RWPE1 (cell line): ENCODE measurements at regions not wholly inside any gene's neighbourhood (a gene's known extent, or its start where the extent isn't known, plus 50 kb on each side); places are given as distances from the start of the nearest gene placed in this dataset.
"Not testable (repeated sequence)": the region's sequence is repeated elsewhere in the genome, so short reads cannot be mapped to it uniquely, and the experiment has no call there.

Experiments used
- CTCF ChIA-PET: fragments of 350-600 bp; sonication (Branson Sonifier 250); formaldehyde crosslinking; extraction: SDS; loops from one replicate; lab custom pipeline; 2021; lab: Yijun Ruan, JAX
- POLR2A ChIA-PET: fragments of 400-600 bp; formaldehyde crosslinking; extraction: SDS; loops from one replicate; lab custom pipeline; 2020; ENCODE audit warnings: antibody characterized with exemption; ENCODE audit not compliant: low non-redundant PET; lab: Yijun Ruan, JAX
- DNase-seq: peaks from one replicate; pipeline ENCODE4 v3.0.0; 2012; ENCODE audit warnings: low spot score
- H3K27ac ChIP-seq: fragments of 450-650 bp; 2 replicates; pipeline ENCODE4 v1.5.1; 2017
- TF ChIP-seq, protein P1 (sequence below): fragments of 450-650 bp; conservative IDR thresholded peaks from 2 replicates; pipeline ENCODE4 v1.5.1; 2017; ENCODE audit warnings: low read depth, mild to moderate bottlenecking

DNA sequence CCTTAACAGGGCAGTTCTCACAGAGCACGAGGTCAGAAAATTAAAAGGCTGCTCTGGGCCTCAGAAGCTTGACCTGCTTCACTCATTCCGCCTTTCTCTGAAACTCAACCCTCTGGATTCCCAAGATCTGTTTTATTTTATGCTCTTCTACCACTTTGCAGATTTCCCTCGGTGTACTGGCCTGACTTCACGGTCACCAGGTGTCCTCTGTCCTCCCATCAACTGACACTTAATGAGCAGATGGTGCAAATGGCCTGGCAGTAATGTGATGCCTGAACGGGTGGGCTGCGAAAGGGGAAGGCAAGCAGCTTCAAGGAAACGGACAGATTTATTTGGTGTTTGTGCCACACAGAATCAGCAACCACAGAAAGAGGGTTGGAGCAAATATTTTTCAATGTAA, 169.7 kb upstream of the TFAP2D start:
- H3K27ac ChIP-seq, result no peak overlapping the region
- DNase-seq, result no peak
- TF ChIP-seq, protein P1, sequence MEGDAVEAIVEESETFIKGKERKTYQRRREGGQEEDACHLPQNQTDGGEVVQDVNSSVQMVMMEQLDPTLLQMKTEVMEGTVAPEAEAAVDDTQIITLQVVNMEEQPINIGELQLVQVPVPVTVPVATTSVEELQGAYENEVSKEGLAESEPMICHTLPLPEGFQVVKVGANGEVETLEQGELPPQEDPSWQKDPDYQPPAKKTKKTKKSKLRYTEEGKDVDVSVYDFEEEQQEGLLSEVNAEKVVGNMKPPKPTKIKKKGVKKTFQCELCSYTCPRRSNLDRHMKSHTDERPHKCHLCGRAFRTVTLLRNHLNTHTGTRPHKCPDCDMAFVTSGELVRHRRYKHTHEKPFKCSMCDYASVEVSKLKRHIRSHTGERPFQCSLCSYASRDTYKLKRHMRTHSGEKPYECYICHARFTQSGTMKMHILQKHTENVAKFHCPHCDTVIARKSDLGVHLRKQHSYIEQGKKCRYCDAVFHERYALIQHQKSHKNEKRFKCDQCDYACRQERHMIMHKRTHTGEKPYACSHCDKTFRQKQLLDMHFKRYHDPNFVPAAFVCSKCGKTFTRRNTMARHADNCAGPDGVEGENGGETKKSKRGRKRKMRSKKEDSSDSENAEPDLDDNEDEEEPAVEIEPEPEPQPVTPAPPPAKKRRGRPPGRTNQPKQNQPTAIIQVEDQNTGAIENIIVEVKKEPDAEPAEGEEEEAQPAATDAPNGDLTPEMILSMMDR, result no peak
- POLR2A ChIA-PET, result no interaction called here
- CTCF ChIA-PET, result no interaction called here

DNA sequence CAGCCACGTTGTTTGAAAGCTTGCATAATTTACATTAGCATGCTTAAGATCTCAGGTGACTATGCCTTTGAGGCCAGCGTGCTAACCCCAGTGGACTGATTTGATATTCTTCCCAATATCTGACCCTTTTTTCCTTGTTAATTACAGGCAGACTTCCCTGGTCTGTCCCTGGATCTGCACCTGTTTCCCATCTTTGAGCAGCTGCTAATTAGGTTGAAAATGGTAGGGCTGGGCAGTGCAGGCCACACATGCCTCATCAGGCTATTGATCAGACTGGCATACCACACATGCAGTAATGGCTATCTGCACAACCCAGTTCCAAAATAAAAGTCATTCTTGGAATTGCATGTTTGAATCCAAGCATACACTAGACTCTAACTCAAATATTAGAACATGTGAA, 164.3 kb upstream of the TFAP2D start:
- no peak overlapping the region for H3K27ac ChIP-seq
- TF ChIP-seq, protein P1, result no peak
- no peak for DNase-seq
- ChIA-PET POLR2A (no interaction called here), CTCF (no interaction called here)

DNA sequence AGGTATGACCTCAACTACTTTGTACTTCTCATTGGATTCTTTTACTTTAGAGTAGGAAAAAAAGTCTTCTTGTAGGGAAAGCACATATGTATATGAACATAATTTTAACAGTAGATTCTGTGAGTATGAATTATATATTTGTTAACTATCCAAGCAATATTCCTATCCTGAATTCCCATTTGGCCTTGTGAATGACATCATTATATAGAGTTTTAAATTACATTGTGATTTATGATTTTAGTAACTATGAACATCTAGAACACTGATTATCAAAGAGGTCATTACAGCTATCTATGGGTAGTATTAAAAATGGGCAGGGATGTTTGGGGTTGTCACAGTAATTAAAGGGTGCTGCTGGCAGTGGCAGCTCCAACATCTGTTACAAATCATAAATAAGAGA, 163.9 kb upstream of the TFAP2D start:
- POLR2A ChIA-PET, result no interaction called here
- TF ChIP-seq, protein P1, result no peak

DNA sequence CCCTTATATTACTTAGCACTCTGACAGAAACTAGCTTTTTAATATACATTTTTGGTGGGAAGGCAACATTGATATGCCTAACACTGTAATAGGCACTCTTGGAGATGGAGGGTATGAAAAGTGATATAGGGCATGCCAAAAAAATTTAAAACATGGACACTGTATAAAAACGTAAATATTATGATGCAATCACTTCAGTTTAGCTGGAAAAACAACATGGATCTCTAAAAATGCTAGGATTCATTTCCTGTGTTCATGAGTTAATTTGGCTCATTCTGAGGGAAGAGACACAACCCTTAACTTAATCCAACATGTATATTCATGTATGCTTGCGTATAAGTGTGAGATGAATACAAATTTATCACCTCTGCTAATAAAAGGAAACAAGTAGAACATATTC, 157.3 kb upstream of the TFAP2D start:
- ChIA-PET POLR2A (no interaction called here), CTCF (interaction anchor here (0.6 kb wide), 1 partner anchor 1308 kb away, joined by 3 read pairs; no protein-coding TSS in a partner anchor)
- TF ChIP-seq, protein P1, result no peak
- DNase-seq, result no peak
- H3K27ac ChIP-seq, result no peak overlapping the region

More for the DNA sequence above, 163.9 kb upstream of the TFAP2D start:
- CTCF ChIA-PET, result no interaction called here
- DNase-seq, result no peak
- no peak overlapping the region for H3K27ac ChIP-seq

DNA sequence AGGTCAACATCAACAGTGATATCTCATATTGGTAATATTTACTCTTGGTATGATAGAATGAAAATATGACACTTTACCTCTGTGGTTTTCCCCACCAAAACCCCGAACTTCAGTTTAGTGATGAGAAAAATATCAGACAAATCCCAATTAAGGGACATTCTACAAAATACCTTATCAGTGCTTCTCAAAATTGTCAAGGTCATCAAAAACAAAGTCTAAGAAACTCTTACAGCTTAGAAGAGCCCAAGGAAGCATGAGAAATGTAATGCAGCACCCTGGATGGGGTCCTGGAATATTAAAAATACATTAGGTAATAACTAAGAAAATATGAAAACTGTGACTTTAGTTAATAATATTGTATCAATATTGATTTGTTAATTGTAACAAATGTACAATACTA, 148.3 kb upstream of the TFAP2D start:
- CTCF ChIA-PET, result no interaction called here
- no peak overlapping the region for H3K27ac ChIP-seq
- no peak for DNase-seq
- TF ChIP-seq, protein P1, result no peak
- POLR2A ChIA-PET, result no interaction called here

DNA sequence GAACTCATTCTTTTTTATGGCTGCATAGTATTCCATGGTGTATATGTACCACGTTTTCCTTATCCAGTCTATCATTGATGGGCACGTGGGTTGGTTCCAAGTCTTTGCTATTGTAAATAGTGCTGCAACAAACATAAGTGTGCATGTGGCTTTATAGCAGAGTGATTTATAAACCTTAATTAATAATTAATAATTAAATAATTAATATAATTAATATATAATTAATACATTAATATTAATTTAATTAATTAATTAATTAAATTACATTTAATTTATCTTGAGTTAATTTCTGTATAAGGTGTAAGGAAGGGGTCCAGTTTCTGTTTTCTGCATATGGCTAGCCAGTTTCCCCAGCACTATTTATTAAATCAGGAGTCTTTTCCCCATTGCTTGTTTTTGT, 142.1 kb upstream of the TFAP2D start:
- POLR2A ChIA-PET, DNase-seq, H3K27ac ChIP-seq, CTCF ChIA-PET: not testable (repeated sequence)

DNA sequence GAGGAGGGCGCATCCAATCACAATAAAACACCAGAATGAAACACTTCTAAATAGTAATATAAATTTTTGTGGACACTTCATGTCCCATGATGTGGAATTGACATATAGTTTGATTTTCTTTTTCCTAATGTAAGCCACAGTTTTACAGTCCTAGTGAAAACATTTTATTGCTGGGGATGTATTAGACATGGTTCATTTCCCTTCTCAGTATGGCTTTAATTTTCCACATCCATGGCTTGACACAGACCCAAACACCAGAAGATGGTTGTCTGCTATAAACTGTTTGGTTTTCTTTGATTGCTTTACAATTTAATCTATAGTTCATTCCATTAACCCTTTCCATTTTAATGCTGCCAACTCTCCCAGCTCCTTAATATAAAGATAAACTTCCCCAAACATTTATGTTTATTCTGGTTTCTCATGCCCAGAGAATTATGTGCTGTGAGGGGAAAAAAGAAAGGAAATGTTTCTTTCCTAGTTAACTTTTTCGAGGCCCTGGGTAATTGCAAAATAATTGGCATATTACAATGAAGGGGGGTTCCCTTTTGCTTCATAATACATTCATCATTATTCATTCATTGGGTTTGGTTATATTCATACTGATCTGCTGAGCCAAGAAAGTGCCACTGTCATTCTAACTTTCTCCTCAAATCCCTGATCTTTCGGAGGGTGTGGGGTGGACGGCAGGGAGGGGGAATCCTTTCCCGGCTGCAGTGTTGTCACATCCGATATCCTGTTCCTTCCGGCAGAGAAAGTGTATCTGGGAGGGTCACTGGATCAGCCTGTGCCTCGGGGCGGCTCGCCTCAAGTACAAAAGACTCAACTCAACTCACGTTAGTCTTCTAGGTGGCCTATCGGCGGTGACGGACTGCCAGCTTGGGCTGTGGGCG, 127.6 kb upstream of the TFAP2D start:
- H3K27ac ChIP-seq, result no peak overlapping the region
- POLR2A ChIA-PET, result no interaction called here
- TF ChIP-seq, protein P1, result no peak
- DNase-seq, result no peak
- CTCF ChIA-PET, result no interaction called here
